ENCODE measurements at regions not wholly inside any gene's neighbourhood (a gene's known extent, or its start where the extent isn't known, plus 50 kb on each side); places are given as distances from the start of the nearest gene placed in this dataset.

DNA sequence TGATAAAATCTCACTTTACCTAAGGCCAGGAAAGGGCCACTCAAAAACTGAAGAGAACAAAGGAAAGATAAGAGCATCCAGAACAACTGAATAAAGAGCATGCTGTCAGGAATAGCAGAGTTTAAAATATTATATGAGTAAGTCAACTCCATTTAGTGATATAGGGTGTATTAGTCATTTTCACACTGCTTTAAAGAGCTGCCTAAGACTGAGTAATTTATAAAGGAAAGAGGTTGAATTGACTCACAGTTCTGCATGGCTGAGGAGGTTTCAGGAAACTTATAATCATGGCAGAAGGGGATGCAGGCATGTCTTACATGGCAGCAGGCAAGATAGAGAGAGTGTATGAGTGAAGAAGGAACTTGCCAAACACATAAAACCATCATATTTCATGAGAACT is 778.0 kb upstream of the NECTIN3 start:
- peaks cover 3% of the 10 kb centered on the region for H3K9me3 Mint-ChIP-seq (ENCODE audit: low read depth, unreplicated experiment)
- no peaks in the 10 kb centered on the region for H3K36me3 Mint-ChIP-seq (ENCODE audit: insufficient read depth, unreplicated experiment)
- no peaks in the 10 kb centered on the region for H3K27me3 Mint-ChIP-seq (ENCODE audit: unreplicated experiment)
- no peak overlapping the region for H3K27ac Mint-ChIP-seq (ENCODE audit: unreplicated experiment)
- intact Hi-C loops (cut with micrococcal nuclease; ENCODE audit: unreplicated experiment): no loop called here
- no peak overlapping the region for H3K4me3 Mint-ChIP-seq (ENCODE audit: low read depth, unreplicated experiment)
- TF ChIP-seq, protein P1, sequence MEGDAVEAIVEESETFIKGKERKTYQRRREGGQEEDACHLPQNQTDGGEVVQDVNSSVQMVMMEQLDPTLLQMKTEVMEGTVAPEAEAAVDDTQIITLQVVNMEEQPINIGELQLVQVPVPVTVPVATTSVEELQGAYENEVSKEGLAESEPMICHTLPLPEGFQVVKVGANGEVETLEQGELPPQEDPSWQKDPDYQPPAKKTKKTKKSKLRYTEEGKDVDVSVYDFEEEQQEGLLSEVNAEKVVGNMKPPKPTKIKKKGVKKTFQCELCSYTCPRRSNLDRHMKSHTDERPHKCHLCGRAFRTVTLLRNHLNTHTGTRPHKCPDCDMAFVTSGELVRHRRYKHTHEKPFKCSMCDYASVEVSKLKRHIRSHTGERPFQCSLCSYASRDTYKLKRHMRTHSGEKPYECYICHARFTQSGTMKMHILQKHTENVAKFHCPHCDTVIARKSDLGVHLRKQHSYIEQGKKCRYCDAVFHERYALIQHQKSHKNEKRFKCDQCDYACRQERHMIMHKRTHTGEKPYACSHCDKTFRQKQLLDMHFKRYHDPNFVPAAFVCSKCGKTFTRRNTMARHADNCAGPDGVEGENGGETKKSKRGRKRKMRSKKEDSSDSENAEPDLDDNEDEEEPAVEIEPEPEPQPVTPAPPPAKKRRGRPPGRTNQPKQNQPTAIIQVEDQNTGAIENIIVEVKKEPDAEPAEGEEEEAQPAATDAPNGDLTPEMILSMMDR (IDR thresholded peaks at IDR 0.05; ENCODE audit: unreplicated experiment): no peak
- CTCF ChIA-PET: no interaction called here
- no peaks in the 10 kb centered on the region for H3K4me1 Mint-ChIP-seq (ENCODE audit: low read depth, unreplicated experiment)
- BruUV-seq (replicated peaks): no TSS peak
- DNase-seq: no peak

- intact Hi-C loops (cut with micrococcal nuclease; ENCODE audit: unreplicated experiment): no loop called here
Observed at GRCh38 chr3:110296885-110297284, 774.7 kb upstream of the NECTIN3 start.

DNA sequence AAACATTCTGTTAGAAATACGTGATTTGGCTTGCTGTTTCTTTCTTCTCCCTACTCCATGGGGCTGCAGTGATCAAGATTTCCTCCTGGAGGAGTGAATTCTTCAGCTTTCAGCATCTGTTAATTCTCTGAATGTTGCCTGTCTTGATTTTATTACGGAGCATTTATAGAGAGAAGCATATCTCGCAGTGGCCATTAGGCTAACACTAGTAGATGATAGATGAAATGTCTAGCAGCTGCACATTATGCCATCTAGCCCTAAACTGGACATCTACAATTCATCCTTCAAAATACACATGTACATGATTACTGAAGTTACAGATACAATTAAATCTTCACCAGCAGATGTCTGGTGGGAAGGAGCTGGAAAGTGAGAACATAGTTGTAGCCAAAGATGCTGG is 769.8 kb upstream of the NECTIN3 start:
- intact Hi-C loops (cut with micrococcal nuclease; ENCODE audit: unreplicated experiment): no loop called here
- TF ChIP-seq, protein P1 (IDR thresholded peaks at IDR 0.05; ENCODE audit: unreplicated experiment): no peak
- H3K36me3 Mint-ChIP-seq (ENCODE audit: insufficient read depth, unreplicated experiment): no peaks in the 10 kb centered on the region
- no TSS peak for BruUV-seq (replicated peaks)
- H3K9me3 Mint-ChIP-seq (ENCODE audit: low read depth, unreplicated experiment): no peaks in the 10 kb centered on the region
- no peaks in the 10 kb centered on the region for H3K27me3 Mint-ChIP-seq (ENCODE audit: unreplicated experiment)
- DNase-seq: no peak
- H3K4me3 Mint-ChIP-seq (ENCODE audit: low read depth, unreplicated experiment): no peak overlapping the region
- CTCF ChIA-PET: no interaction called here
- no peak overlapping the region for H3K27ac Mint-ChIP-seq (ENCODE audit: unreplicated experiment)
- H3K4me1 Mint-ChIP-seq (ENCODE audit: low read depth, unreplicated experiment): no peaks in the 10 kb centered on the region

More at GRCh38 chr3:110296885-110297284, 774.7 kb upstream of the NECTIN3 start:
- H3K27ac Mint-ChIP-seq (ENCODE audit: unreplicated experiment): no peak overlapping the region
- no peaks in the 10 kb centered on the region for H3K27me3 Mint-ChIP-seq (ENCODE audit: unreplicated experiment)
- no peaks in the 10 kb centered on the region for H3K4me1 Mint-ChIP-seq (ENCODE audit: low read depth, unreplicated experiment)
- CTCF ChIA-PET: no interaction called here
- TF ChIP-seq, protein P1 (IDR thresholded peaks at IDR 0.05; ENCODE audit: unreplicated experiment): no peak
- H3K9me3 Mint-ChIP-seq (ENCODE audit: low read depth, unreplicated experiment): peaks cover 3% of the 10 kb centered on the region
- H3K4me3 Mint-ChIP-seq (ENCODE audit: low read depth, unreplicated experiment): no peak overlapping the region
- H3K36me3 Mint-ChIP-seq (ENCODE audit: insufficient read depth, unreplicated experiment): no peaks in the 10 kb centered on the region
- no peak for DNase-seq
- BruUV-seq (replicated peaks): no TSS peak

DNA sequence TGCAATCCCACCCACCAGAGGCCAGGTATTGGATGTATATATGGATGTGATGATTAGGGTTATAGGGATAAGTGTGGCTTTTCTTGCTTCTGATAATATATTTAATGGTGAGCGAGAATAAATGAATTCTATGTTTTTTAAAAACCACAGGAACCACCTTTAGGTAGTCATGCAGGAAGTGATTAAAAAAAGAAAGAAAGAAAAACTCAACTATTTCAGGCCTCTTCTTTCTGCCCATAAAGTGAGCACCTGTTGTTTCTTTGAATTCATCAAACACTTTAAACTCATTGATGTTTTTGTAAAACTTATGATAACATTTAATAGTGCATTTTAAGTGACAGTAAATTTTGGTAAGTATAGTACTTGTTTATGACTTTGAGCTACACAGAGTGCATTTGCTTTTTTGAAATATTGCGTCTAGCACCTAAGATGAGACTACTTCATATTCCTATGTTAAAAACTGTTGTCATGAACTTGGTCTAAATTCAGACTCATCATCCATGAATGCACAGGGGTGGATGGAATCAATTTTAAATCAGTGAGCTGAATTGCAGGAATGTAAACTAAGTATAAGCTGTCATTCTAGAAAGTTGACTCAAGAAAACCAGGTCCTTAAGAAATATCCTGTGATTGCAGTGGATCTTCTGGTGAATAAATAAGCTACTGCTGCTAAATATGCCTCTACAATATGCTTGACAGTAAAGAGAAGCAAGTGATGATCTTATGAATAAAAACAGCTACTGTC is 764.4 kb upstream of the NECTIN3 start:
- TF ChIP-seq, protein P1 (IDR thresholded peaks at IDR 0.05; ENCODE audit: unreplicated experiment): no peak
- CTCF ChIA-PET: interaction anchor here (1.3 kb wide), 1 partner anchor 37 kb away, joined by 3 read pairs; no protein-coding TSS in a partner anchor
- Mint-ChIP-seq H3K27me3 (ENCODE audit: unreplicated experiment) (no peaks in the 10 kb centered on the region), H3K36me3 (ENCODE audit: insufficient read depth, unreplicated experiment) (no peaks in the 10 kb centered on the region), H3K9me3 (ENCODE audit: low read depth, unreplicated experiment) (no peaks in the 10 kb centered on the region), H3K4me3 (ENCODE audit: low read depth, unreplicated experiment) (no peak overlapping the region), H3K27ac (ENCODE audit: unreplicated experiment) (no peak overlapping the region), H3K4me1 (ENCODE audit: low read depth, unreplicated experiment) (peaks cover 11% of the 10 kb centered on the region)
- intact Hi-C loops (cut with micrococcal nuclease; ENCODE audit: unreplicated experiment): no loop called here
- no peak for DNase-seq
- BruUV-seq (replicated peaks): no TSS peak

All from Calu3 (cell line).